Astrocyte of the spinal cord (primary cell): ENCODE measurements at regions not wholly inside any gene's neighbourhood (a gene's known extent, or its start where the extent isn't known, plus 50 kb on each side); places are given as distances from the start of the nearest gene placed in this dataset.

Experiments
- DNase-seq: peaks from one replicate; pipeline ENCODE4 v3.0.0; 2011; ENCODE audit warnings: low read depth, low spot score
- H3K4me3 ChIP-seq: 2 replicates; pipeline ENCODE4 v1.5.1; 2011; ENCODE audit warnings: low read depth, mild to moderate bottlenecking, low read length, moderate library complexity
- CTCF ChIP-seq: IDR thresholded peaks from 2 replicates; pipeline ENCODE4 v1.5.1; 2012; ENCODE audit warnings: low read depth, mild to moderate bottlenecking, low read length, inconsistent platforms
- in situ Hi-C: cut with HindIII; loops from 2 replicates; pipeline ENCODE4 v1.10.0; 2017; ENCODE audit warnings: low sequenced_read_pairs

GRCh38 chr1:226480461-226480860, 68.1 kb upstream of the STUM start:
- in situ Hi-C loops = no loop called here
- TF ChIP-seq CTCF = no peak
- H3K4me3 ChIP-seq = no peak overlapping the region
- no peak for DNase-seq

GRCh38 chr1:226481133-226481532, 67.4 kb upstream of the STUM start:
- TF ChIP-seq CTCF = no peak
- H3K4me3 ChIP-seq = no peak overlapping the region
- DNase-seq = no peak
- in situ Hi-C loops = no loop called here

- in situ Hi-C loops = no loop called here
- no peak for DNase-seq
- no peak for TF ChIP-seq CTCF
- H3K4me3 ChIP-seq = no peak overlapping the region
These were observed 66.4 kb upstream of the STUM start for GRCh38 chr1:226482196-226482595.

- in situ Hi-C loops = no loop called here
- no peak for DNase-seq
- no peak for TF ChIP-seq CTCF
- H3K4me3 ChIP-seq = no peak overlapping the region
These were observed 65.4 kb upstream of the STUM start for GRCh38 chr1:226482975-226483700.

GRCh38 chr1:226485192-226485591, 63.4 kb upstream of the STUM start:
- H3K4me3 ChIP-seq = no peak overlapping the region

GRCh38 chr1:226486161-226486560, 62.4 kb upstream of the STUM start:
- H3K4me3 ChIP-seq = no peak overlapping the region
- in situ Hi-C loops = no loop called here
- no peak for DNase-seq
- TF ChIP-seq CTCF = no peak

More at GRCh38 chr1:226485192-226485591, 63.4 kb upstream of the STUM start:
- TF ChIP-seq CTCF = no peak
- no peak for DNase-seq
- in situ Hi-C loops = no loop called here

GRCh38 chr1:226487921-226488320, 60.6 kb upstream of the STUM start:
- TF ChIP-seq CTCF = no peak
- no peak overlapping the region for H3K4me3 ChIP-seq
- in situ Hi-C loops = no loop called here
- no peak for DNase-seq
